Body of pancreas (tissue), 4 donors: ENCODE measurements at regions not wholly inside any gene's neighbourhood (a gene's known extent, or its start where the extent isn't known, plus 50 kb on each side); places are given as distances from the start of the nearest gene placed in this dataset.

ENCODE experiments used
- POLR2A ChIP-seq, 3 donors: fragments of 450-650 bp; IDR thresholded peaks; one replicate each; pipeline ENCODE4 v1.6.1; 2016; ENCODE audit warnings: antibody characterized with exemption in 3 of 3, mild to moderate bottlenecking in 2 of 3
- TF ChIP-seq, protein P1 (sequence below), 7 experiments: fragments of 450-650 bp in 4 of 7; fragments of 200-600 bp in 3 of 7; sonication (generic) in 3 of 7; IDR thresholded peaks; one replicate each; pipeline ENCODE4 v1.5.1; 2016 to 2019; ENCODE audit warnings: antibody characterized with exemption in 7 of 7

DNA sequence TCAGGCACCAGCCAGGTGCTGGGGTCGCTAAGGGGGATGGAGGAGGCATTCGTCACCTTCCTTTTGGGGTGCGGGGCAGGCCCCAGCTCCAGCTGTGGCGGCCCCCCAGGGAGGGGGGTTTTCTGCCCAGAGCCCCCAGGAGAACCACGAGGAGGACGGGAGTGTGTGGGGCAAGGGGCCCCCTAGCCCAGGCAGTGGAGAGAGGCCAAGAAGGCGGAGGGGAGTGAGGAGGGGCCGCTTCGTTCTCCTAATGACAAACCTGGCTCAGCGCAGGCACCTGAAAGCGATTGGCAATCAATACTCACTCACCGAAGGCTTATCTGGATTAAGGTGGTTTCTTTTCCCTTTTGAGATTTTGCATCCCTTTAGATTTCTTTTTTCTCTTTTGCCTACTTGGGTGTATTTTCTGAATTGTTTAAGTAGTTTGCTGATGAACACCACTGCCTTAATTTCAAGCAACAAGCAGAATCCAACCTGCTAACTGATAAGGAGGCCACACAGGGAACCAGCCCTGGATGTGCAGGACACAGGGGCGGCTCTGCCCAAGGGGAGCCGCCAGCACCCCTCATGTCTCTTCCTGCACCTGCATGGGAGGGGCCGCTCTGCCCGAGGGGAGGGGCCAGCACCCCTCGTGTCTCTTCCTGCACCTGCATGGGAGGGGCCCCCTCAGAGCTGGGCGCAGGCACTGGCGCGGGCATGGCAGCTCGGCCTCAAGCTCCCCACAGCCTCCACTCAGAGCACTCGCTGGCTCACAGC, 122.3 kb downstream of the BRD1 start:
- TF ChIP-seq, protein P1, sequence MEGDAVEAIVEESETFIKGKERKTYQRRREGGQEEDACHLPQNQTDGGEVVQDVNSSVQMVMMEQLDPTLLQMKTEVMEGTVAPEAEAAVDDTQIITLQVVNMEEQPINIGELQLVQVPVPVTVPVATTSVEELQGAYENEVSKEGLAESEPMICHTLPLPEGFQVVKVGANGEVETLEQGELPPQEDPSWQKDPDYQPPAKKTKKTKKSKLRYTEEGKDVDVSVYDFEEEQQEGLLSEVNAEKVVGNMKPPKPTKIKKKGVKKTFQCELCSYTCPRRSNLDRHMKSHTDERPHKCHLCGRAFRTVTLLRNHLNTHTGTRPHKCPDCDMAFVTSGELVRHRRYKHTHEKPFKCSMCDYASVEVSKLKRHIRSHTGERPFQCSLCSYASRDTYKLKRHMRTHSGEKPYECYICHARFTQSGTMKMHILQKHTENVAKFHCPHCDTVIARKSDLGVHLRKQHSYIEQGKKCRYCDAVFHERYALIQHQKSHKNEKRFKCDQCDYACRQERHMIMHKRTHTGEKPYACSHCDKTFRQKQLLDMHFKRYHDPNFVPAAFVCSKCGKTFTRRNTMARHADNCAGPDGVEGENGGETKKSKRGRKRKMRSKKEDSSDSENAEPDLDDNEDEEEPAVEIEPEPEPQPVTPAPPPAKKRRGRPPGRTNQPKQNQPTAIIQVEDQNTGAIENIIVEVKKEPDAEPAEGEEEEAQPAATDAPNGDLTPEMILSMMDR (IDR thresholded peaks at IDR 0.05), result no peak
- TF ChIP-seq POLR2A (IDR thresholded peaks at IDR 0.05), result no peak
